ENCODE measurements at regions not wholly inside any gene's neighbourhood (a gene's known extent, or its start where the extent isn't known, plus 50 kb on each side); places are given as distances from the start of the nearest gene placed in this dataset.

GRCh38 chr5:67530609-67531255 is 334.1 kb upstream of the CD180 start:
- DNase-seq = no peak

GRCh38 chr5:67528953-67529352 is 332.4 kb upstream of the CD180 start:
- H3K27me3 Mint-ChIP-seq = no peaks in the 10 kb centered on the region
- H3K27ac Mint-ChIP-seq = peak overlapping the region in 1 of 2 donors; percentile 57
- no peak overlapping the region for H3K4me3 Mint-ChIP-seq
- no peaks in the 10 kb centered on the region for H3K9me3 Mint-ChIP-seq
- H3K4me1 Mint-ChIP-seq (ENCODE audit: low read depth in 2 of 2) = peaks cover 3 to 4% of the 10 kb centered on the region in 2 donors
- DNase-seq (no peak), ATAC-seq (replicated peaks) (no peak)
- H3K36me3 Mint-ChIP-seq (ENCODE audit: insufficient read depth) = no peaks in the 10 kb centered on the region

More at GRCh38 chr5:67530609-67531255, 334.1 kb upstream of the CD180 start:
- no peaks in the 10 kb centered on the region for H3K9me3 Mint-ChIP-seq
- no peak overlapping the region for H3K27ac Mint-ChIP-seq
- peaks cover 3 to 4% of the 10 kb centered on the region in 2 donors for H3K4me1 Mint-ChIP-seq (ENCODE audit: low read depth in 2 of 2)
- ATAC-seq (replicated peaks) = no peak
- H3K27me3 Mint-ChIP-seq = no peaks in the 10 kb centered on the region
- no peak overlapping the region for H3K4me3 Mint-ChIP-seq
- H3K36me3 Mint-ChIP-seq (ENCODE audit: insufficient read depth) = no peaks in the 10 kb centered on the region

- Mint-ChIP-seq H3K27me3 (no peaks in the 10 kb centered on the region), H3K36me3 (ENCODE audit: insufficient read depth) (no peaks in the 10 kb centered on the region), H3K4me3 (no peak overlapping the region), H3K4me1 (ENCODE audit: low read depth in 2 of 2) (peaks cover 3 to 4% of the 10 kb centered on the region in 2 donors), H3K27ac (no peak overlapping the region), H3K9me3 (no peaks in the 10 kb centered on the region)
- DNase-seq = no peak
- no peak for ATAC-seq (replicated peaks)
Observed at GRCh38 chr5:67526793-67527192, 330.2 kb upstream of the CD180 start.

- no peak for DNase-seq
- Mint-ChIP-seq H3K27ac (peak overlapping the region; percentile 82 to 85), H3K9me3 (no peaks in the 10 kb centered on the region), H3K27me3 (no peaks in the 10 kb centered on the region), H3K36me3 (ENCODE audit: insufficient read depth) (no peaks in the 10 kb centered on the region), H3K4me3 (peak overlapping the region; percentile 30 to 65), H3K4me1 (ENCODE audit: low read depth in 2 of 2) (peaks cover 36 to 37% of the 10 kb centered on the region in 2 donors)
- ATAC-seq (replicated peaks) = no peak
Observed at GRCh38 chr5:67520161-67520908, 323.7 kb upstream of the CD180 start.

DNA sequence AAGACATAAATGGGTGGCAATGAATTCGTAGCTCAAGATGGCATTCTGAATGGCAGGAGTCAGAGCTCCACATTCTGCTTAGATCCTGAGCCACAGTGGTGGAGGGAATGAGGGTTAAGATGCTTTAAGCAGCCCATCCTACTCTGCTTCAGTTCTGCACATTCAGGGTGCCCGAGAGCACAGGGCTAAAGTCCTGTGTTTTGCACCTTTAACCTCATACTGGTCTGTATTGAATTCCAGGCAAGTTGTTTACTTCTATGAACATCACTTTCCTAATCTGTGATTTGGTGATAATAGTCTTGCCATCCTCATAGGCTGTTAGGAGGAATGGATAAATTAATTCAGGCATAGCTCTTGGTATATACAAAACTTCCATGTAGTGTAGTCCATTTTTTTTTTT is 321.6 kb upstream of the CD180 start:
- ATAC-seq (replicated peaks) (no peak), DNase-seq (no peak)
- Mint-ChIP-seq H3K27me3 (no peaks in the 10 kb centered on the region), H3K4me3 (no peak overlapping the region), H3K9me3 (no peaks in the 10 kb centered on the region), H3K36me3 (ENCODE audit: insufficient read depth) (no peaks in the 10 kb centered on the region), H3K4me1 (ENCODE audit: low read depth in 2 of 2) (peaks cover 51 to 58% of the 10 kb centered on the region in 2 donors), H3K27ac (no peak overlapping the region)

- H3K27me3 Mint-ChIP-seq = no peaks in the 10 kb centered on the region
- ATAC-seq (replicated peaks) = no peak
- peaks cover 51 to 60% of the 10 kb centered on the region in 2 donors for H3K4me1 Mint-ChIP-seq (ENCODE audit: low read depth in 2 of 2)
- H3K36me3 Mint-ChIP-seq (ENCODE audit: insufficient read depth) = no peaks in the 10 kb centered on the region
- H3K4me3 Mint-ChIP-seq = no peak overlapping the region
- no peaks in the 10 kb centered on the region for H3K9me3 Mint-ChIP-seq
- no peak for DNase-seq
- peak overlapping the region in 1 of 2 donors; percentile 16 for H3K27ac Mint-ChIP-seq
Observed at GRCh38 chr5:67516948-67517565, 320.5 kb upstream of the CD180 start.

- H3K27me3 Mint-ChIP-seq = no peaks in the 10 kb centered on the region
- H3K36me3 Mint-ChIP-seq (ENCODE audit: insufficient read depth) = no peaks in the 10 kb centered on the region
- H3K9me3 Mint-ChIP-seq = no peaks in the 10 kb centered on the region
- peaks cover 53 to 60% of the 10 kb centered on the region in 2 donors for H3K4me1 Mint-ChIP-seq (ENCODE audit: low read depth in 2 of 2)
- peak overlapping the region; percentile 16 to 77 for H3K27ac Mint-ChIP-seq
- peak overlapping the region; percentile 43 to 68 for H3K4me3 Mint-ChIP-seq
- ATAC-seq (replicated peaks) = peak; percentile 74
- peak; percentile 20 to 24 (median 24) for DNase-seq
Observed at GRCh38 chr5:67515762-67516161, 319.2 kb upstream of the CD180 start.

DNA sequence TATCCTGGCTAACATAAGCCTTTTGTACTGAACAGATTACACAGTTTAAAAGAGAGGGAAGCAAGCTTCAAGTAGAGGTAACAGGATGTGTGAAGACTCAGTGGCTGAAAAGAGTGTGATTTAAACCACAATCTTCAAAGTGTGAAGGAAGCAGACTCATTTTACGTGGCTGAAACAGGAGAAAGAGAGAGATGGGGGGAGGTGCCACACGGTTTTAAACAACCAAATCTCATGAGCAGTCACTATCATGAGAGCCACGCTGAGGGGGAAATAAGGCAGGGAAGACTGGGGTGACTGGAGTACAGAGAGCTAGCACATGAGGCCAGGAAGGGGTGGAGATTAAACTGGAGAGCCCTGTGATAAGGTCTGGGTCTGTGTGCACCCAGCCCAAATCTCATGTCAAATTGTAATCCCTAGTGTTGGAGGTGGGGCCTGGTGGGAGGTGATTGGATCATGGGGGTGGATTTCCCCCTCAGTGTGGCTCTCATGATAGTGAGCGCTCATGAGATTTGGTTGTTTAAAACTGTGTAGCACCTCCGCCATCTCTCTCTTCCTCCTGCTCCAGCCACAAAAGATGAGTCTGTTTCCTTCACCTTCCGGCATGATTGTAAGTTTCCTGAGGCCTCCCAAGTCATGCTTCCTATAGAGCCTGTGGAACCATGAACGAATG is 318.6 kb upstream of the CD180 start:
- Mint-ChIP-seq H3K4me1 (ENCODE audit: low read depth in 2 of 2) (peaks cover 53 to 59% of the 10 kb centered on the region in 2 donors), H3K4me3 (peak overlapping the region; percentile 43 to 68), H3K27me3 (no peaks in the 10 kb centered on the region), H3K27ac (peak overlapping the region; percentile 16 to 77), H3K36me3 (ENCODE audit: insufficient read depth) (peaks cover 5% of the 10 kb centered on the region), H3K9me3 (no peaks in the 10 kb centered on the region)
- ATAC-seq (replicated peaks) (peak; percentile 78), DNase-seq (peak; percentile 44 to 50 (median 46))

DNA sequence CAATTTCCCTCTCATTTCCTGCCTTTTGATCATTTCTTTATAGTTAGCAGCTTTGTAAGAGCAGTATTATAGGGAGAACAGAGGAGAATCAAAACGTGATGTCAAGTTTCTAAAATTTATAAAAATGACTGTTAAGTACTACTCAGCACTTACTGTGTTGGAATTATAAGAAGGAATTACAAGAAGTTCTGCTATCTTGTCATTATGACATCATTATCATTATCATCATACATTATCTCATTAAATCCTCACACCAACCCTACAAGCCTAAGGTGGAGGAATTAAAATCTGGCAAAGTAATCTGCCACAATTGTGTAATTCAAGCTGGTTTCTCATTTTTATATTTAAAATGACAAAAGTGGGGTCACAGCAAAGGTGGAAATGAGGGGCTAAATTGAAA is 316.2 kb upstream of the CD180 start:
- Mint-ChIP-seq H3K27ac (no peak overlapping the region), H3K36me3 (ENCODE audit: insufficient read depth) (peaks cover 5% of the 10 kb centered on the region), H3K9me3 (peaks cover 3 to 6% of the 10 kb centered on the region in 2 donors), H3K27me3 (no peaks in the 10 kb centered on the region), H3K4me3 (no peak overlapping the region), H3K4me1 (ENCODE audit: low read depth in 2 of 2) (peaks cover 44 to 58% of the 10 kb centered on the region in 2 donors)
- DNase-seq = no peak
- ATAC-seq (replicated peaks) = no peak

DNA sequence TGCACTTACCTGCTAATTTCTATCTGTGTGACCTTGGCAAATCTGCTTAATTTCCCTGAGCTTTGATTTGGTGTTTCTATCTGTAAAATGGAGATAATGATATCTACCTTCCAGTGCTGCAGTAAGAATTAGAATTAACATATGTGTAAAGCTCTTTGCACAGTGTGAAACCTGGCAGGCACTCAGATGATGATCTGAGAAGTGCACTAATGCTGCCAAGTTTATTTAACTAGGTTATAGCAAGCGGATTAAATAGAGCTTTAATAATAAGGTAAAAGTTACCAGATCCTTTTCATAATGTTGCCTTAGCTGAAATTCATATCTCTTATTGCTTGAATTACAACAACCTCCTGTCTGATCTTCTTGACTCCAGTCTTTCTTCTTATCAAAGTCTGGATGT is 315.3 kb upstream of the CD180 start:
- no peak for DNase-seq
- peaks cover 40 to 53% of the 10 kb centered on the region in 2 donors for H3K4me1 Mint-ChIP-seq (ENCODE audit: low read depth in 2 of 2)

GRCh38 chr5:67510204-67510603 is 313.6 kb upstream of the CD180 start:
- Mint-ChIP-seq H3K27ac (peak overlapping the region in 1 of 2 donors; percentile 49), H3K27me3 (no peaks in the 10 kb centered on the region), H3K4me1 (ENCODE audit: low read depth in 2 of 2) (peaks cover 27 to 36% of the 10 kb centered on the region in 2 donors), H3K9me3 (peaks cover 3 to 6% of the 10 kb centered on the region in 2 donors), H3K4me3 (peak overlapping the region in 1 of 2 donors; percentile 52), H3K36me3 (ENCODE audit: insufficient read depth) (peaks cover 7% of the 10 kb centered on the region)
- DNase-seq (no peak), ATAC-seq (replicated peaks) (no peak)

More for the DNA sequence above, 315.3 kb upstream of the CD180 start:
- Mint-ChIP-seq H3K4me3 (no peak overlapping the region), H3K27me3 (no peaks in the 10 kb centered on the region), H3K36me3 (ENCODE audit: insufficient read depth) (peaks cover 5% of the 10 kb centered on the region), H3K9me3 (peaks cover 3 to 6% of the 10 kb centered on the region in 2 donors), H3K27ac (no peak overlapping the region)
- no peak for ATAC-seq (replicated peaks)

GRCh38 chr5:67509402-67510186 is 313.0 kb upstream of the CD180 start:
- Mint-ChIP-seq H3K9me3 (peaks cover 3 to 6% of the 10 kb centered on the region in 2 donors), H3K4me1 (ENCODE audit: low read depth in 2 of 2) (peaks cover 21 to 29% of the 10 kb centered on the region in 2 donors), H3K36me3 (ENCODE audit: insufficient read depth) (peaks cover 7% of the 10 kb centered on the region), H3K4me3 (no peak overlapping the region), H3K27ac (peak overlapping the region in 1 of 2 donors; percentile 49), H3K27me3 (no peaks in the 10 kb centered on the region)
- ATAC-seq (replicated peaks) = no peak
- DNase-seq = no peak
